Heart left ventricle (tissue), 13 donors: ENCODE measurements at regions not wholly inside any gene's neighbourhood (a gene's known extent, or its start where the extent isn't known, plus 50 kb on each side); places are given as distances from the start of the nearest gene placed in this dataset.

Experiments used
- POLR2A ChIP-seq, 2 donors: fragments of 450-650 bp; IDR thresholded peaks; one replicate each; pipeline ENCODE4 v1.6.1; 2017; ENCODE audit warnings: antibody characterized with exemption in 2 of 2, mild to moderate bottlenecking in 2 of 2, moderate library complexity in 2 of 2
- TF ChIP-seq, protein P1 (sequence below), 12 donors: fragments of 200-600 bp; sonication (generic) in 4 of 12; IDR thresholded peaks; one replicate each; pipeline versions ENCODE4 v1.5.0 to v1.8.0; 2018 to 2022; ENCODE audit warnings: antibody characterized with exemption in 12 of 12, mild to moderate bottlenecking in 5 of 12
- donor health status: ischemic (EF 13 %, LVEDD 7.1; RV severe dilation, severe dysfunction).
- donor health status: DM: no; HTN: yes; CAD: no.
- donor health status: DM: no; HTN: no; CAD: no.
- donor health status: ischemic (EF 25% LVEDD 6.9; RV normal size, moderate dysfunction).
- donor health status: ischemic (EF 25% LVEDD 5.7; RV mildly dilated, moderate dysfunction).
- donor health status: ischemic (EF 35%, LVEDD 5.7; RV mildly dilated, moderate dysfunction).
- donor health status: nonischemic (EF 11% LVEDD 7.7; RV severe dilation, severe dysfunction).
- donor health status: DM: yes; HTN: yes; CAD: no.
- donor health status: PGD.
- donor health status: ischemic (EF 29% LVEDD 5.4; RV normal size, mild dysfunction).
- donor health status: nonischemic (EF 23%, LVEDD 6.1; RV moderate dilation, normal function).

DNA sequence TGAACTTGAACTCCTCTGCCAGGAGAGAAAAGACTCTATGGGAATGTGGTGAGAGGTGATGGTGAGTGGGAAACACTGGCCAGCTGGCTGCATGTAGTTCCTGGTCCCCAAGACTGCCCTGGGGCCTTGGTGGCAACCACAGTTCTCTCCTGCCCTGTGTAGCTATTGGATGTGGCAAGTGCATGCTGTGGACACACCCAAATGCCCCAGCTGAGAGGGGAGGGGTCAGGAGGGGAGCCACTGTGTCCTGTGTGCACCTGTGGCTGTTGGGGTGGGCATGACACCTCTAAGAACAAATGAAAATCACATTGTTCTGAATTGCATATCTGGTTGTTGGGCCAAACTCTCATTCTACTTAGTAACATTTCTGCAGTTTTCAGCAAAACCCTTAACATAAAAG, 409.6 kb downstream of the NSUN3 start:
- TF ChIP-seq, protein P1, sequence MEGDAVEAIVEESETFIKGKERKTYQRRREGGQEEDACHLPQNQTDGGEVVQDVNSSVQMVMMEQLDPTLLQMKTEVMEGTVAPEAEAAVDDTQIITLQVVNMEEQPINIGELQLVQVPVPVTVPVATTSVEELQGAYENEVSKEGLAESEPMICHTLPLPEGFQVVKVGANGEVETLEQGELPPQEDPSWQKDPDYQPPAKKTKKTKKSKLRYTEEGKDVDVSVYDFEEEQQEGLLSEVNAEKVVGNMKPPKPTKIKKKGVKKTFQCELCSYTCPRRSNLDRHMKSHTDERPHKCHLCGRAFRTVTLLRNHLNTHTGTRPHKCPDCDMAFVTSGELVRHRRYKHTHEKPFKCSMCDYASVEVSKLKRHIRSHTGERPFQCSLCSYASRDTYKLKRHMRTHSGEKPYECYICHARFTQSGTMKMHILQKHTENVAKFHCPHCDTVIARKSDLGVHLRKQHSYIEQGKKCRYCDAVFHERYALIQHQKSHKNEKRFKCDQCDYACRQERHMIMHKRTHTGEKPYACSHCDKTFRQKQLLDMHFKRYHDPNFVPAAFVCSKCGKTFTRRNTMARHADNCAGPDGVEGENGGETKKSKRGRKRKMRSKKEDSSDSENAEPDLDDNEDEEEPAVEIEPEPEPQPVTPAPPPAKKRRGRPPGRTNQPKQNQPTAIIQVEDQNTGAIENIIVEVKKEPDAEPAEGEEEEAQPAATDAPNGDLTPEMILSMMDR (IDR thresholded peaks at IDR 0.05), result no peak
- TF ChIP-seq POLR2A (IDR thresholded peaks at IDR 0.05), result no peak
